ENCODE measurements at regions not wholly inside any gene's neighbourhood (a gene's known extent, or its start where the extent isn't known, plus 50 kb on each side); places are given as distances from the start of the nearest gene placed in this dataset.

GRCh38 chr3:166223120-166223519 lies 385.9 kb upstream of the BCHE start (continued):
- TF ChIP-seq CEBPZ (IDR thresholded peaks at IDR 0.05; ENCODE audit: borderline replicate concordance, low read depth, low read length) (no peak), FOSL1 (tag; conservative IDR thresholded peaks at IDR 0.05) (peak; percentile 64), SMARCE1 (IDR thresholded peaks at IDR 0.05) (peak; percentile 73; the same call in 1 of the 2 replicates), ADNP (tag; IDR thresholded peaks at IDR 0.05) (peak; percentile 60; the same call in 1 of the 2 replicates), TCF7L2 (IDR thresholded peaks at IDR 0.05; ENCODE audit: low read depth, low read length) (no peak), ZBTB9 (CRISPR knock-in tag; IDR thresholded peaks at IDR 0.05) (0 out of 2 replicates have a peak, but pooled peaks have one; percentile 66), TCF3 (CRISPR knock-in tag; IDR thresholded peaks at IDR 0.05) (peak; percentile 86), PHF20 (IDR thresholded peaks at IDR 0.05; ENCODE audit: partially characterized antibody) (no peak), ZNF354B (CRISPR knock-in tag; IDR thresholded peaks at IDR 0.05) (no peak), KAT8 (IDR thresholded peaks at IDR 0.05; ENCODE audit: low read depth) (no peak), CXXC5 (CRISPR knock-in tag; IDR thresholded peaks at IDR 0.05) (peak; percentile 37; the same call in 1 of the 2 replicates), SRSF3 (IDR thresholded peaks at IDR 0.05; ENCODE audit: insufficient read depth, low read length) (no peak), TAF15 (IDR thresholded peaks at IDR 0.05; ENCODE audit: low read depth, low read length) (no peak), NR2C1 (IDR thresholded peaks at IDR 0.05) (no peak), NR2C1 (tag; IDR thresholded peaks at IDR 0.05) (peak; percentile 55), ZNF174 (CRISPR knock-in tag; IDR thresholded peaks at IDR 0.05) (no peak), EHMT2 (IDR thresholded peaks at IDR 0.05) (no peak), MNT (conservative IDR thresholded peaks at IDR 0.05) (0 out of 4 replicates have a peak, but pooled peaks of 1 of the 2 experiments have one; percentile 27), NFXL1 (CRISPR knock-in tag; IDR thresholded peaks at IDR 0.05) (no peak), POLR2AphosphoS2 (IDR thresholded peaks at IDR 0.05; ENCODE audit: low read length) (no peak), ATF3 (IDR thresholded peaks at IDR 0.05) (peak; percentile 62), ATF3 (CRISPR knock-in tag; conservative IDR thresholded peaks at IDR 0.05) (no peak), PRPF4 (IDR thresholded peaks at IDR 0.05; ENCODE audit: insufficient read depth, low read depth, low read length, poor library complexity, severe bottlenecking) (no peak), ZNF79 (CRISPR knock-in tag; IDR thresholded peaks at IDR 0.05; ENCODE audit: low read depth) (no peak)

Measured in K562 (cell line).